ENCODE measurements at regions not wholly inside any gene's neighbourhood (a gene's known extent, or its start where the extent isn't known, plus 50 kb on each side); places are given as distances from the start of the nearest gene placed in this dataset.

DNA sequence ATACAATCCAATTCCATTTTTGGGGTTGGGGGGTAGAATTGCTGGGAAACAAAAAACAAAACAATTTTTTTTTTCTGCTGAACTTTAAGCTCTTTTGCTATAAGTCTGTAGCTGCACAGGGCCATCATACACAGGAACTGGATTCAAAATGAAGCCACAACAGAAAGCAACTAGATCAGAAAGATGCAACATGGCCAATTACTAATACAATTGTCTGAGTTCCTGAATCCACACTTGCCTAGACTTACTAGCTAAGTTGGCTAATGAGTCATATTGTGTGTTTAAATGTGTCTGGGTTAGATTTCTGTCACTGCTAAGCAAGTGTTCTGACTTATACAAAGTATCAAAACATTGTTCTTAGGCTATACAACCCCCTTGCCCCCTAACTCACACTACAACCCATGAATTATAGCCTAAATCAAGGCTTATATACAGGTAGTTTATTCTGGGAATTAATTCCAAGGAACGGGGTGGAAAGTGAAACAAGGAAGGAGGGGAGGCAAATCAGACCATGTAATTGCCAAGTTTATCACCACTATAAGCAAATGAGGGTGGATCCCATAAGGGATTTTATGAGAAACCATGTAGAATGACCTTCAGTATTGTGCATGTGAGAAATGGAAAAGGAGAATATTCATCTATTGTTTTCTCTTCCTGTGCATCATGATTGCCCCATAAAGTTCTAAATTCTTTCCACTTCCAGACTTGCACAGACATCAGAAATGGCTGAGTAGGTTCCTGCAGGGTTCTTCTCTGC, 337.9 kb upstream of the SORCS1 start:
- Histone ChIP-seq H3K4me3 (no peak overlapping the region), H3K9me3 (no peaks in the 10 kb centered on the region), H3K4me1 (no peaks in the 10 kb centered on the region), H3K36me3 (no peaks in the 10 kb centered on the region), H3K27ac (no peak overlapping the region), H3K27me3 (no peaks in the 10 kb centered on the region)
- intact Hi-C loops (cut with DNase I; ENCODE audit: low total_unique reads) = no loop called here
- no peak for DNase-seq
- TF ChIP-seq, protein P1, sequence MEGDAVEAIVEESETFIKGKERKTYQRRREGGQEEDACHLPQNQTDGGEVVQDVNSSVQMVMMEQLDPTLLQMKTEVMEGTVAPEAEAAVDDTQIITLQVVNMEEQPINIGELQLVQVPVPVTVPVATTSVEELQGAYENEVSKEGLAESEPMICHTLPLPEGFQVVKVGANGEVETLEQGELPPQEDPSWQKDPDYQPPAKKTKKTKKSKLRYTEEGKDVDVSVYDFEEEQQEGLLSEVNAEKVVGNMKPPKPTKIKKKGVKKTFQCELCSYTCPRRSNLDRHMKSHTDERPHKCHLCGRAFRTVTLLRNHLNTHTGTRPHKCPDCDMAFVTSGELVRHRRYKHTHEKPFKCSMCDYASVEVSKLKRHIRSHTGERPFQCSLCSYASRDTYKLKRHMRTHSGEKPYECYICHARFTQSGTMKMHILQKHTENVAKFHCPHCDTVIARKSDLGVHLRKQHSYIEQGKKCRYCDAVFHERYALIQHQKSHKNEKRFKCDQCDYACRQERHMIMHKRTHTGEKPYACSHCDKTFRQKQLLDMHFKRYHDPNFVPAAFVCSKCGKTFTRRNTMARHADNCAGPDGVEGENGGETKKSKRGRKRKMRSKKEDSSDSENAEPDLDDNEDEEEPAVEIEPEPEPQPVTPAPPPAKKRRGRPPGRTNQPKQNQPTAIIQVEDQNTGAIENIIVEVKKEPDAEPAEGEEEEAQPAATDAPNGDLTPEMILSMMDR (IDR thresholded peaks at IDR 0.05) = no peak
- no peak for TF ChIP-seq POLR2A (IDR thresholded peaks at IDR 0.05)

DNA sequence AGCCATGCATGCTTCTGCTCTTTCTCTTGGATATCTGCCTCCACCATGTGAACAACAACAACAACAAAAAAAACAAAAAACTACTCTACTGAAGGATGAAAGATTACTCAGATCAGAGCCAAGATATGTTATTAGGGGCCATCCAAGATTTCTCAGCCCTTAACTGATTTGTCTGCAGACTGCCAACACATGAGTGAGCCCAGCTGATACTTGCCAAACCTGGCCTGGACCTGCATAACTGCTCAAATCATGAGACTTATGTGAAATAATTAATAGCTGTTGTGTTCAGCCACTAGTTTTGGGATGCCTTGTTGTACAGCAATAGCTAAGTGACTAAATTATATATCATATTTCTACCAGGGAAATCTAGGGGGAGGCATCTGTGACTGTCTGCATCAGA, 334.5 kb upstream of the SORCS1 start:
- H3K27ac ChIP-seq = no peak overlapping the region
- H3K4me3 ChIP-seq = no peak overlapping the region
- TF ChIP-seq POLR2A (IDR thresholded peaks at IDR 0.05) = no peak
- TF ChIP-seq, protein P1 (IDR thresholded peaks at IDR 0.05) = no peak
- H3K36me3 ChIP-seq = no peaks in the 10 kb centered on the region
- H3K4me1 ChIP-seq = no peaks in the 10 kb centered on the region
- DNase-seq = no peak
- intact Hi-C loops (cut with DNase I; ENCODE audit: low total_unique reads) = no loop called here
- H3K9me3 ChIP-seq = no peaks in the 10 kb centered on the region
- no peaks in the 10 kb centered on the region for H3K27me3 ChIP-seq

DNA sequence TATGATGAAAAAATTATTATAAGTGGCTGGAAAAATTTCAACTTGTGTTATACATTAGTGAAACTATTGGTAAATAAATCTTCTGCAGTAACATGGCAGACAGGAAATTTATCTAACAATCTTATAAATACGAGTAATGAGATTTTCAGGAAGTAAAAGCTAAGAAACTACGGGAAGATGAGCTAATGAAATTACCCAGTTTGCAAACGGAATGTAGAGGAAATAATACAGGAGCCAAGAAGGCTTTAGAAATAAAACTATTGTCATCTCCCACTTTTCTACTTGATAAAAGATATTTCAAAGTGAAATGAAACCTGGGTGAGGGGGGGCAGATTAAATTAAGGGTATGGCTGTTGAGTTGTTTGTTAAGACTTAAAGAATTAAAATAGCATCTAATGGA, 332.5 kb upstream of the SORCS1 start:
- no peaks in the 10 kb centered on the region for H3K36me3 ChIP-seq
- no peaks in the 10 kb centered on the region for H3K4me1 ChIP-seq
- H3K27me3 ChIP-seq = no peaks in the 10 kb centered on the region
- H3K27ac ChIP-seq = no peak overlapping the region
- H3K4me3 ChIP-seq = no peak overlapping the region
- TF ChIP-seq POLR2A (IDR thresholded peaks at IDR 0.05) = no peak
- TF ChIP-seq, protein P1 (IDR thresholded peaks at IDR 0.05) = no peak
- DNase-seq = no peak
- intact Hi-C loops (cut with DNase I; ENCODE audit: low total_unique reads) = no loop called here
- no peaks in the 10 kb centered on the region for H3K9me3 ChIP-seq

DNA sequence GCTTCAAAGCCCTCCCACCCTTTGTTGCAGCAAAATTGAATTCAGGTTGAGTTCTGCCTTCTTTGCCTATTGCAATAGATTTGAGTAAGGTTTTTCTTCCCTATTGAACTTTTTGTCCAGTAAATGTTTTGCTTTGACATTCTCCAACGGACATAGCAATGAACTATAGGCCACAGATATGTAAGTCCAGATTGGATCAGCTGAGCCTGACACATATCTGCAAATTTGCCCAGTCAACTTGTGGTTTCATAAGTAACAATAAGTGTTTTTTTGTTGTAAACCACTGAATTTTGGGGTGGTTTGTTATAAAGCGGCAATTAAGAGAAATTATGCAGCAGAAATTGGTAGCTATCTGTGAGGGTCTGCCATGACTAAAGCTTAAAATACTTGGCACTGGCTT, 332.1 kb upstream of the SORCS1 start:
- H3K4me3 ChIP-seq = no peak overlapping the region
- H3K27me3 ChIP-seq = no peaks in the 10 kb centered on the region
- TF ChIP-seq POLR2A (IDR thresholded peaks at IDR 0.05) = no peak
- TF ChIP-seq, protein P1 (IDR thresholded peaks at IDR 0.05) = no peak
- no peak for DNase-seq
- H3K9me3 ChIP-seq = no peaks in the 10 kb centered on the region
- intact Hi-C loops (cut with DNase I; ENCODE audit: low total_unique reads) = no loop called here
- H3K4me1 ChIP-seq = no peaks in the 10 kb centered on the region
- no peaks in the 10 kb centered on the region for H3K36me3 ChIP-seq
- H3K27ac ChIP-seq = no peak overlapping the region

DNA sequence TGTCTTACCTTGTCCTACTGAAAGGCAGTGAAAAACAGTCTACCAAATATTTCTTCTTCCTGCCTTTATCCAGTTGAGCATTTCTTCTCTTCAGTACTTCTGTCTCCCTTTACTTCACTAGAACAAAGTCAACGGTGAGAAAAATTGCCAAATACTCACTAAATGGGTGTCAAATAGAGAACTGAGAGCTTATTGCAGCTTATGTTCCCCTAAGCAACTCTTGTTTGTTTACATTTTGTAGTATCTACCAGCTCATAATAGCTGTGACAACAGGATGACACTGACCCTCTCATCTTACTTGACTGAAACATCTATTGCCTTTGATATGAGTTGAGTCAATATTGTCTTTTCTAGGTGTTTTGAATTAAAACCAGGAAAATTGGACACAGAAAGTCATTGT, 327.9 kb upstream of the SORCS1 start:
- Histone ChIP-seq H3K4me1 (no peaks in the 10 kb centered on the region), H3K4me3 (no peak overlapping the region), H3K27ac (no peak overlapping the region)

More for the DNA sequence above, 327.9 kb upstream of the SORCS1 start:
- intact Hi-C loops (cut with DNase I; ENCODE audit: low total_unique reads) = no loop called here
- no peaks in the 10 kb centered on the region for H3K36me3 ChIP-seq
- H3K27me3 ChIP-seq = no peaks in the 10 kb centered on the region
- no peaks in the 10 kb centered on the region for H3K9me3 ChIP-seq
- no peak for DNase-seq
- no peak for TF ChIP-seq POLR2A (IDR thresholded peaks at IDR 0.05)
- TF ChIP-seq, protein P1 (IDR thresholded peaks at IDR 0.05) = no peak

All from uterus (tissue), 3 donors.